Ectodermal cell (in vitro differentiated cells): ENCODE measurements at regions not wholly inside any gene's neighbourhood (a gene's known extent, or its start where the extent isn't known, plus 50 kb on each side); places are given as distances from the start of the nearest gene placed in this dataset.

ENCODE experiments used
- H3K27ac ChIP-seq: 2 replicates; pipeline ENCODE4 v1.7.0; 2013; ENCODE audit warnings: mild to moderate bottlenecking, low read depth, low read length; ENCODE audit not compliant: insufficient read depth, poor library complexity, severe bottlenecking
- H3K27me3 ChIP-seq: 2 replicates; pipeline ENCODE4 v1.7.0; 2013; ENCODE audit warnings: mild to moderate bottlenecking, low read length; ENCODE audit not compliant: insufficient read depth, control insufficient read depth, poor library complexity, severe bottlenecking
- H3K36me3 ChIP-seq: one replicate; pipeline ENCODE4 v1.7.0; 2013; ENCODE audit warnings: low read length; ENCODE audit not compliant: control insufficient read depth, insufficient read depth
- H3K4me1 ChIP-seq: one replicate; pipeline ENCODE4 v1.7.0; 2013; ENCODE audit warnings: low read length; ENCODE audit not compliant: control insufficient read depth, insufficient read depth
- H3K4me3 ChIP-seq: 2 replicates; pipeline ENCODE4 v1.7.0; 2013; ENCODE audit warnings: low read depth, low read length, control low read depth; ENCODE audit not compliant: insufficient read depth
- H3K9me3 ChIP-seq: 2 replicates; pipeline ENCODE4 v1.7.0; 2013; ENCODE audit warnings: mild to moderate bottlenecking, low read length, moderate library complexity; ENCODE audit not compliant: control insufficient read depth
- WGBS, 2 experiments: methylation state at CpG; one replicate each; pipeline ENCODE4 v1.1.7; 2013; ENCODE audit warnings: missing lambda C conversion rate in 2 of 2; 5-methylcytosine and 5-hydroxymethylcytosine counted together

- Histone ChIP-seq H3K4me3 (no peak overlapping the region), H3K4me1 (no peaks in the 10 kb centered on the region), H3K36me3 (no peaks in the 10 kb centered on the region), H3K27me3 (no peaks in the 10 kb centered on the region), H3K27ac (no peak overlapping the region), H3K9me3 (no peaks in the 10 kb centered on the region)
- WGBS, 2 experiments = 95 to 97% methylated on average over 2 of the region's 2 CpGs
Observed at GRCh38 chr4:26094076-26094475, 180.1 kb downstream of the SMIM20 start.

GRCh38 chr4:26094911-26095310, 180.9 kb downstream of the SMIM20 start:
- WGBS, 2 experiments = 71% methylated on average over 1 of the region's 1 CpG; no CpG with 5 or more reads in 1 of the 2 experiments
- no peaks in the 10 kb centered on the region for H3K4me1 ChIP-seq
- no peaks in the 10 kb centered on the region for H3K27me3 ChIP-seq
- no peaks in the 10 kb centered on the region for H3K9me3 ChIP-seq
- H3K27ac ChIP-seq = no peak overlapping the region
- no peak overlapping the region for H3K4me3 ChIP-seq
- H3K36me3 ChIP-seq = no peaks in the 10 kb centered on the region

GRCh38 chr4:26099967-26100366, 185.9 kb downstream of the SMIM20 start:
- no peaks in the 10 kb centered on the region for H3K9me3 ChIP-seq
- no peaks in the 10 kb centered on the region for H3K27me3 ChIP-seq
- no peaks in the 10 kb centered on the region for H3K4me1 ChIP-seq
- H3K4me3 ChIP-seq = no peak overlapping the region
- no peak overlapping the region for H3K27ac ChIP-seq
- H3K36me3 ChIP-seq = no peaks in the 10 kb centered on the region

- H3K9me3 ChIP-seq = no peaks in the 10 kb centered on the region
- no peaks in the 10 kb centered on the region for H3K4me1 ChIP-seq
- 92 to 98% methylated on average over 4 of the region's 4 CpGs for WGBS, 2 experiments
- H3K27ac ChIP-seq = no peak overlapping the region
- no peaks in the 10 kb centered on the region for H3K36me3 ChIP-seq
- no peak overlapping the region for H3K4me3 ChIP-seq
- H3K27me3 ChIP-seq = no peaks in the 10 kb centered on the region
Observed at GRCh38 chr4:26101011-26101410, 187.0 kb downstream of the SMIM20 start.

GRCh38 chr4:26104056-26104685, 190.2 kb downstream of the SMIM20 start:
- Histone ChIP-seq H3K27ac (no peak overlapping the region), H3K36me3 (no peaks in the 10 kb centered on the region), H3K4me3 (no peak overlapping the region), H3K4me1 (no peaks in the 10 kb centered on the region), H3K9me3 (no peaks in the 10 kb centered on the region), H3K27me3 (no peaks in the 10 kb centered on the region)
- WGBS, 2 experiments = 95 to 97% methylated on average over 3 of the region's 3 CpGs

GRCh38 chr4:26105337-26105736, 191.3 kb downstream of the SMIM20 start:
- no peaks in the 10 kb centered on the region for H3K4me1 ChIP-seq
- no peak overlapping the region for H3K4me3 ChIP-seq
- H3K36me3 ChIP-seq = no peaks in the 10 kb centered on the region
- H3K27me3 ChIP-seq = no peaks in the 10 kb centered on the region
- no peaks in the 10 kb centered on the region for H3K9me3 ChIP-seq
- no peak overlapping the region for H3K27ac ChIP-seq
- 87 to 96% methylated on average over 2 of the region's 2 CpGs for WGBS, 2 experiments

- no peaks in the 10 kb centered on the region for H3K9me3 ChIP-seq
- no peak overlapping the region for H3K4me3 ChIP-seq
- H3K27me3 ChIP-seq = no peaks in the 10 kb centered on the region
- H3K27ac ChIP-seq = no peak overlapping the region
- H3K36me3 ChIP-seq = no peaks in the 10 kb centered on the region
- 93 to 97% methylated on average over 7 of the region's 7 CpGs for WGBS, 2 experiments
- no peaks in the 10 kb centered on the region for H3K4me1 ChIP-seq
Observed at GRCh38 chr4:26105815-26106699, 192.0 kb downstream of the SMIM20 start.

- Histone ChIP-seq H3K4me1 (no peaks in the 10 kb centered on the region), H3K4me3 (no peak overlapping the region), H3K27ac (no peak overlapping the region), H3K27me3 (no peaks in the 10 kb centered on the region), H3K36me3 (no peaks in the 10 kb centered on the region), H3K9me3 (no peaks in the 10 kb centered on the region)
Observed at GRCh38 chr4:26106776-26107175, 192.8 kb downstream of the SMIM20 start.

GRCh38 chr4:26108054-26108453, 194.0 kb downstream of the SMIM20 start:
- H3K27ac ChIP-seq = no peak overlapping the region
- H3K36me3 ChIP-seq = no peaks in the 10 kb centered on the region
- H3K4me1 ChIP-seq = no peaks in the 10 kb centered on the region
- H3K27me3 ChIP-seq = no peaks in the 10 kb centered on the region
- 78 to 82% methylated on average over 2 of the region's 2 CpGs for WGBS, 2 experiments
- H3K9me3 ChIP-seq = no peaks in the 10 kb centered on the region
- H3K4me3 ChIP-seq = no peak overlapping the region

GRCh38 chr4:26110493-26110892, 196.5 kb downstream of the SMIM20 start:
- Histone ChIP-seq H3K27me3 (no peaks in the 10 kb centered on the region), H3K9me3 (no peaks in the 10 kb centered on the region), H3K27ac (no peak overlapping the region), H3K4me3 (no peak overlapping the region), H3K36me3 (no peaks in the 10 kb centered on the region), H3K4me1 (no peaks in the 10 kb centered on the region)
- WGBS, 2 experiments = 85 to 86% methylated on average over 5 of the region's 5 CpGs
